Endometrial microvascular endothelial cells (primary cell): ENCODE measurements at regions not wholly inside any gene's neighbourhood (a gene's known extent, or its start where the extent isn't known, plus 50 kb on each side); places are given as distances from the start of the nearest gene placed in this dataset.

Experiments
- in situ Hi-C: cut with HindIII; loops from 2 replicates; pipeline ENCODE4 v1.10.0; 2017; ENCODE audit warnings: low sequenced_read_pairs, low pct_unique_long_range_greater_than_20kb; ENCODE audit errors: inconsistent ontology term

- in situ Hi-C loops, result no loop called here
Observed at GRCh38 chr20:21804802-21805201, 99.3 kb downstream of the PAX1 start.

DNA sequence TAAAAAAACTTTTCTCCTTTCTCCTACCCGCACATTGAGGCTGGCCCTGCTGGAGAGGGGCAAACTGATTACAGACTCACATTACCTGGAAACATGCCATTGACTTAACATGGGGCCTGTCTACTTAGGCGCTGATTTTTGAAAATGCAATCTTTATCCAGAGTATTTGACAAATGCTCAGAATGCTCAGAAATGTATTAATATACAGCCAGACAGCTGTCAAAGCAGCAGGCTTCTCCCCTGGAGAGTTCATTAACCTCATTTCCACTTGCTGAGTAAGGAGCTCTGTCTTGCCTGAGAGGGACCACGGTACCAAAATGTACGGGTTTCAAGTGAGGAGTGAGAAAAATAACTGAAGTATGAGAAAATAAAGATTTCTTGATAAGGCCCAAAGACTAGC is 95.7 kb downstream of the PAX1 start:
- in situ Hi-C loops, result no loop called here

DNA sequence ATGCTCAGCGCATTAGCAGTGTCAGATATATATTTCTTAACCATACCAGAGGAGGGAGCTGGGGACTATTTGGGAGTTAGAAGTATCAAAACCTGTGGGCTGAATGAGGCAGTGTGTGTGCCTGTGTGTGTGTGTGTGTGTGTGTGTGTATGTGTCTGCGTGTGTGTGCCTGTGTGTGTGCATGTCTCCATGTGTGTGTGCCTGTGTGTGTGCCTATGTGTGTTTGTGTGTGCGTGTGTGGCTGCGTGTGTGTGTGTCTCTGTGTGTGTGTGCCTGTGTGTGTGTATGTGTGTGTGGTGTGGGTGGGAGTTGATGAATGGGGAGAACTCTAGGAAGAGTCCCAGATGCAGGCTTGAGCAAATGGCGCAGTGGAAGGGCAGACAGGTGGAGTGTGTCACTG is 92.9 kb downstream of the PAX1 start:
- in situ Hi-C loops, result no loop called here

GRCh38 chr20:21796059-21796458 is 90.6 kb downstream of the PAX1 start:
- in situ Hi-C loops, result no loop called here

- in situ Hi-C loops, result no loop called here
Observed at GRCh38 chr20:21788082-21788481, 82.6 kb downstream of the PAX1 start.

DNA sequence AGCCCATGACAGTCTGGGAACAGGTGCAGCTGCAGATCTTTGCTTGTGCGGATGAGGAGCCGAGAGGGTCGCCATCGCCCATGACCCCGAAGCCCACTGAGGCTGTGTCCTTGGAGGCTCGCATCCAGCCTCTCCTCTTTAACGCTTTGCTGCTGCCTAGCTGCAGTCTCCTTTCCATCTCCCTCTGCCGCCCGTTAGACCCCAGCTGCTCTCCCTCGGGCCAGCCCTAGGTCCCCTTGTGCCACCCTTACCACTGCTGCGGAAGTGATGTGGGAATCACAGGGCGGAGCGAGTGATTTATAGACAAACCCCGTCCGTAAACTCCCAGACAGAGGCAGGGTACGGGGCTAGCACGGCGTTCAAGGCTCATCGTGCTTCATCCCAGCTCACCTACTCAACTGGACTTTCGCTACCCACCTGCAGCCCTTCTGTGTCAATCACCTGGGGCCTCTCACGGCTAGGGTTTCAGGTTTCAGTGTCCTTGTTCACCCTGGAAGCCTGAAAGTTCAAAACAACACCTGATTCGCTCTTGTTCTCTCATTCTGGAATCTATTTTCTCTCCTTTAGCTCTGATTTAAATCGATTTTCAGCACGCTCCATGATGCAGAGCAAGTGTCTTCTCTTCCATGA is 76.1 kb downstream of the PAX1 start:
- in situ Hi-C loops, result no loop called here

- in situ Hi-C loops, result no loop called here
Observed at GRCh38 chr20:21780528-21780927, 75.1 kb downstream of the PAX1 start.
